GM18508 (cell line): ENCODE measurements at regions not wholly inside any gene's neighbourhood (a gene's known extent, or its start where the extent isn't known, plus 50 kb on each side); places are given as distances from the start of the nearest gene placed in this dataset.

Source experiments
- ATAC-seq: cut with Tn5 transposase; IDR thresholded peaks from one replicate; pipeline ENCODE4 v1.9.1; 2021; ENCODE audit warnings: moderate number of reproducible peaks; ENCODE audit not compliant: insufficient read depth, unreplicated experiment

DNA sequence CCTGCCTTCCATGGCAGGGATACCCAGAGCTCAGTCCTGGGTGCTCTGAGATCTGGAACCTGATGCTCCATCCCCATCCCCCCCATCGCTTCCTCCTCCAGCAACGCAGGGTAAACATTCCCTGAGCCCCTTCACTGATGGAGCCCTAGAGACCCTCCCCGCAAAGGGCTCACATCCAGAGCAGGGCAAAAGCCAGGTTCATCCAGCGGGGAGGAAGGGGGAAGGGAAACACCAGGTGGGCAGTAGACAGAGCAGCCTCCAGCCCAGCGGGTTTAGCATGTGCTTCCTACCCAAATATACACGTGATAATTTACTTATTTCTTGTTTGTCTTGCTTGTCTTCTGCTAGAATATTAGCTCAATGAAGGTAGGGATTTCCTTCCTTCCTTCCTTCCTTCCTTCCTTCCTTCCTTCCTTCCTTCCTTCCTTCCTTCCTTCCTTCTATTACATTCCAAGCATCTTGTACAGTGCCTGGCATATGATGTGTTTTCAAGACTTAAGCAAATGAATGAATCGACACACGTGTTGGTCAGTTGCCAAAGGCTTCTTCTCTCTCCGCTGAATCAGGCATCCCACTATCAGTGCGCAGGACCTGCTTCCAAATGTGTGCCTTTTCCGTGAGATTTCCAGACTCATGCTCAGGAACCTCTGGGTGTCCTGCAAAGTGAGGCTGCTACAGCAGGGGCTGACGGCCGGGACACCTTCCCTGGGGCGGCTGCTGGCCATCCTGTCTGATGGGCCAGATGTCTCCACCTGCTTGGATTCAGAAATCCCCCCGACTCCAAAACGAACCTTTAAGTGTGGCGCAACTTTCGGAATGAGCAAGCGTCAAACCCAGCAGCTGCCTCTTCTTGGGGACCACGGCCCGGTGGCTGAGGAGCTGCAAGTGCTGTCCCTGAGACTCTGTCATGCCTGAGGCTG, 955.1 kb downstream of the BRD1 start:
- ATAC-seq: no peak

DNA sequence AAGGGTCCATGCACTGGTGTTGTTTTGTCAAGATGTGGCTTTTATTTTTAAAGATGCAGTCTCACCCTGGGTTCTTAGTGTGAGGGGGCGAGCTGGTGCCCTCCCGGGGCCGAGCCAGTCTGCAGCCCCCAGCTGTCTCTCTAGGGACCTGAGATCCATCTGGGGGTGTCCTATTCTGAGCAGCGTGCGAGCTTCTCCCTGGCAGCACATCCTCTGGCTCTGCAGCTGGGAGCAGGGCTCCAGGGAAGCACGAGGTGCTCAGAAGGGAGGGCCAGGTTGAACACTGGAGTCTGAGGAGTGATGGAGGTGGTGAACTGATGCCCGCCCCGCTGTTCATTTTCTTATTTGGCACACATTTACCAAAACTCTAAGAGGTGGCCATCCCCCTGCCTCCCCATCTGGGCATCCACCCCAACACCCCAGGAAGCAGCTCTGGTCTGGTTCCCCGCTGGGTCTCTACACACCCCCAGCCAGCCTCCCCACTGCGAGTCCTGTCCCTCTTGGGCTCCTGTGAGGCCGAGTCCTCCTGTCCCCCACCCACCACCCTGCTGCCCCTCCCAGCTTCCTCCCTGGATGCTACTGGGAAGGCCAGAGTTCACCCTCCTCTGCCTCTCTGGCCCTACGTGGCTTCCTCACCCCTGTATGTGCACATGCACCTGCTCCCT, 956.4 kb downstream of the BRD1 start:
- ATAC-seq: no peak

DNA sequence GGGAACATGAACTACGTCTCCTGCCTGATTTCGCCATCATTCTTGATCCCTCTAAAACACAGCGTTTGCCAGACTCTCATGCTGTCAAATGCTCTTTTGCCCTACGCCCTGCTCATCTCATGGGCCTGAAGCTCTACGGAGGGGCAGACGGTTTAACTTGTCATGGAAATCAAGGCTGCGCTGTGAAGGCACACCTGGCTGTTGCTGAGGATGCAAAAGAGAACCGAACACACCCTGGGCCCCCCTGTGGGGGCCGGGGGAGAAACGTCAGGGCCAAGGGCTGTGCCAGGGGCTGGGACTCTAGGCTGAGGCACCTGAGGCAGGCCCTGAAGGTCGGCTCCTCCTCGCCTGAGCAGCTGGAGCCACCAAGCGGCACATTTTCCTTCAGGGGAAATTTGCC, 957.2 kb downstream of the BRD1 start:
- ATAC-seq: no peak

DNA sequence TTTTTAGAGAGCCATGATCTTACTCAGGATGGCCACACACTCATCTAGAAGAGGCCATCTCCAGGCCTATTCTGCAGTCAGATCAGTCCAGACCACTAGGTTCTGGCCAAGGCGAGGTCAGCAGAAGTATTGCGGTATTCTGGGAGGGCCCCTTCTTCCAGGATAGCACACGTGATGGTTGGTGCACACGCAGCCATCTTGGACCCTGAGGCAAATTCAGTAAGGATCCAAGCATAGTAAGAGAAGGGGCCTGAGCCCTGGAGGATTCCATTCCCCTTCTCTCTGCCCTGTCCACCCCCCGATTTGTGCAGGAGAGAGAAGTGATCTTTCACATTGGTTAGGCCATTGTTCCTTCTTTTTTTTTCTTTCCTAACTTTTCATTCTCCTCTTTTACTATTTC, 957.9 kb downstream of the BRD1 start:
- ATAC-seq: no peak

DNA sequence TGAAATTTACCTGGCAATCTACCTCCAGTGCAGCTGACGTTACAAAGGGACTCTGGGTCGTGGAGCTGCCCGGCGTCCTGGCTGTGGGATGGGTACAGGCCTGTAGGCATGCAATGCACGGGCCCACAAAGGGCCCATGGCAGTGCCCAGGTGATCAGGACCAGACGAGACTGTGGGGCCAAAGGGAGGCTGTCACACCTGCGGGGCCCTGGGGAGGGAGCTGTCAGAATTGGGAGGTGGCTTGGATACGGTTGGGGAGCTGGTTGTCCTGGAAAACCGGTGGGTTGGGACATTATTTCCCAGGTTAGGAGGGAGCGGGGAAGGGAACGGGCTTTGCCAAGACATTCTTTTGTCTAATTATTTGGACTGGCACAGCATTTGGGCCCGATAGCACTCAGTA, 958.5 kb downstream of the BRD1 start:
- ATAC-seq: no peak

DNA sequence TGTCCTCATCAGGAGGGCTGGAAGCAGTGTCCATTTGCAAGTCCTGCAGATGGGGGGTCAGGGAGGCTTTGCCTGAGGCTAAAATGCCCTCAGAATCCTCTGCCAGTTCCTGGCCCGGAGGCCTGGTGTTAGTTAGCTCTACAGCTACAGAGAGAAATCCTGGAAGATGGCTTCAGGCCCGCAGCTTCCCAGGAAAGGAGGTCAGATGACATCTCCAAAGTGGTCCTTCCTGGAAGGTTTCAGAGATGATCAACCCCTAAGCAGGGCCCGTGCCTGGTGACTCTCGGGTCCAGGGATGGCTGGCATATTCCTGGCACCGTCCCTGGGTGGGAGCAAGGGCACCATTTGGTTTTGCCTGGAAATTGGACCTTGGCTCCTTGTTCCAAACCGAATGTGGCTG, 959.1 kb downstream of the BRD1 start:
- no peak for ATAC-seq

DNA sequence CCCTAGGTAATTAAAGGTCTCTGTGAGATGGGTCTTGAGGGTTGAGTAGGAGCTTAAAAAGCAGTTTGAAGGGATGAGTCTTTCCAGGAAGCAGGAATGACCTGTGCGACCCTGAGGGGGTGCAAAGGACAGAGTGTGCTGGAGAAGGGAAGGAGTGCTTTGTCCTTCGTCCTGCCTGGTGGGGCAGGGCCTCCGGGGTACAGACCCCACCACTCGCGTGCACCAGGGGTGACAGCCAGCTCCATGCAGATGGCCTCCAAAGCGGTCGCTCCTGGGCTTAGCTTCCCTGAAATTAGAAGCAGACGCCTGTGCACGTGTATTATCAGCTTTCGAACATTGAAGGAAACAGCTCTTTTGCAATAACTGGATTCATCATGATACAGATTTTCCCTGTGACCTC, 959.8 kb downstream of the BRD1 start:
- no peak for ATAC-seq

DNA sequence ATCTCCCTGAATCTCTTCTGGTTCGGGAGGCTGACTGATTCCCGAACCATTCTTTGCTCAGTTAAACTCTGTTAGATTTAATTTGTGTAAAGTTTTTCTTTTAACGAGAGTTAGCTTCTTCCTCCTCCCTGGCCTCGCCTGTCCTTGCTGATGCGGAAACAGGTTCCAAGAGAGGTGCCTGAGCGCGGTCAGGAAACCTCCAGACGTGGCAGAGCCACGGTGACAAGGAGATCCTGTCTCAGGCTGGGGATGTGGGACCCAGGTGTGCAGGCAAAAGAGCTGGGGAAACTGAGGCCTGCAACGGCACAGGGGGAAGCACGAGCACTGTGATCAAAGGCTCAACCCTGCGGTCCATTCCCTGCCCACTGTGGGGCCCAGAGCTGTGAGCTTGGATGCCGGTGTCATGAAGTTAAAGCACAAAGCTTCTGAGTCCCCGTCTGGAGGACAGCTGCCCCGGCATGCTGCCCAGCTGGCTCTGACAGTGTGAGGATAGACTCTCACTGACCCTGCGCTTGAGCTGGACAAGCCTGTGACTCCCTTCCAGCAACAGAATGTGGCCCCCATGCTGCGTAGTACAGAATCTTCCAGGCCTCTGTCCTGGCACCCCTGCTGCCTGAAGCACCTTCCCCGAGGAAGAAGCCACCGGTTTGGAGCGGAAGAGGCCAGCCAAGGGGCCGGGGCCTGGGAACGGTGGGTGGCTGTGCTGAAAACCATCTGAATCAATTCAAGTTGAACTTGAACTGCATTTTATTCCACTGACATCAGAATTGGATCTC, 960.6 kb downstream of the BRD1 start:
- ATAC-seq: no peak

DNA sequence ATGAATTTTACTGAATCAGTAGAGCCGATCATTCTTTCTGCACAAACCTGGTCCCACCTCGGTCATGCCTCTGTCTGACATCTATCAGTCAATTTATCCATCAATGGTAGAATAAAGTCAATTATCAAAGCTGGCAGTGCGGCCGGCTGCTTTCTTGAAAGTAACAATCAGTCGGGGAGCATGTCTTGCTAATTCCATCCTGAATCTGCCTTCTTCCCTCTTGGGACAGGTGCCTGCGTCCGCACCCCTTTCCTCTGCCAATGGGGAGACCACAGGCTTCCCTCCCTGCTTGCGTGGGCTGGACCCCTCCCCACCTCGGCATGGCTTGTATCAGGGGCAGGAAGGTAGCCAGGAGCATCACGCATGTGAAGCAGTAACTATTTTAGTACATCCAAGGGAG, 962.9 kb downstream of the BRD1 start:
- no peak for ATAC-seq

DNA sequence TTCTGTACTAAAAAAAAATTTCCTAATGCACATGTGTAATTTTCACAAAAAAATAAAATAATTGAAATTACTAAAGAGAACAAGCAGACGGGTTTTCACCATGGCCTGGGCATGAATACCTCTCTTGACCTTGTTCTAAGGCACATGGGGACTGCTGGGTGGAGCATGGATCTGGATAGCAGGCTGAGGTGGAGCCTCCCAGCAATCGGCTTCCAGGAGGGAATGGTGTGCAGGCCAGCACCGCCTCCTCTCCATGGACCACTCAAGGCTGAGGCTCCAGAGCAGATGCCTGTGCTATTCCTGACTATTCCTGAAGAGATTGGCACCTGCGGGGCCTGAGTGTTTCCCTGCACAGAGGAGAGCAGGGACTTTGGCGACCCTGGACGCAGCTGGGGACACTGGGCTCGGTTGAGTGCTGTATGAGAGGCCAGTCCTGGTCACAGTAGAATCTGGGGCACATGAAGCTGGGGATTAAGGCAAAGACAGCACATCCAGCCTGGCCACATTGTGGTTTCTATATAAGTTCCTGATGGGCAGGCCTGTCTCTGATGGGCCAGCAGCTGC, 963.6 kb downstream of the BRD1 start:
- ATAC-seq: no peak

DNA sequence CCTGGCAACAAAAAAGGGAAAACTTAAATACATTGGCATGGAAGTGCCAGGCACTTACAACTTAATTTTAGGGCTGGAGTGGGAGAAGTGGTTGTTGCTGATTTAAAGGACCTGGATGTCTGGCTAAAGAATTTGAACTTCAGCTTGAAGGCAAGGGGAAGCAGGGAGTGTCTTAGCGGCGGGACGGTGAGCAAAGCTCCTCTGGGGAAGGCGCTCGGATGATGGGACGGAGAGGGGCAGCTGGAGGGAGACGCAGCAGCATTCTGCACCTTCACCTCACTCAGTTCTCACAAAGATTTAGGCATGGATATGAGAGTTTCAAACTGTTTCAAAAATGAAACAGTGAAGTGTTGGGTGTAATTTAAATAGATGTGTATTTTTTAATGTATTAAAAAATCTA, 967.1 kb downstream of the BRD1 start:
- ATAC-seq: no peak

DNA sequence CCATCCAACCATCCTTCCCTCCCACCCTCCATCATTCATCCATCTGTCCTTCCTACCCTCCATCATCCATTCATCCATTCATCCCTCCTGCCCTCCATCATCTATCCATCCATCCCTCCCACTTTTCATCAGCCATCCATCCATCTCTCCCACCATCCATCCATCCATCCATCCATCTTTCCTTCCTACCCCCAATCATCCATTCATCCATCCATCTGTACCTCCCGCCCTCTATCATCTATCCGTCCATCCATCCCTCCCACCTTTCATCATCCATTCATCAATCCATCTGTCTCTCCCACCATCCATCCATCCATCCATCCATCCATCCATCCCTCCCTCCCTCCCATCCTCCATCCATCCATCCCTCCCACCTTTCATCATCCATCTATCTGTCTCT, 968.8 kb downstream of the BRD1 start:
- no peak for ATAC-seq

DNA sequence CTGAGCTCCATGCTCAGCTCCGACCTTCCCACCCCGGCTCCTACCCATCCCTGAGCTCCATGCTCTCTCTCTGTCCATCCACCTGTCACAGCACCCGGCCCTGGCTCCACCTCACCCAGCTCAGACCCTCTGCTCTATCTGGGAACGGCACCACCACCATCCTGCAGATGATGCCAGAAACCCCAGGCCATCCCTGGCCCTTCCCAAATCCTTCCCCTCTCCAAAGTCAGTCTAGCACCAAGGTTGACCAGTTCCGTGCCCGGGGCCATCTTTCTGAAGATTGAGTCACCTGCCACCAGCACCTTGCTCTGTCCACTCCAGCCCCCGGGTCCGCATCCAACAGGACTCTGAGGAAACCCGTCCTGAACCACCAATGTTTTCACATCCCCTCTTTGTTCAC, 969.6 kb downstream of the BRD1 start:
- no peak for ATAC-seq

DNA sequence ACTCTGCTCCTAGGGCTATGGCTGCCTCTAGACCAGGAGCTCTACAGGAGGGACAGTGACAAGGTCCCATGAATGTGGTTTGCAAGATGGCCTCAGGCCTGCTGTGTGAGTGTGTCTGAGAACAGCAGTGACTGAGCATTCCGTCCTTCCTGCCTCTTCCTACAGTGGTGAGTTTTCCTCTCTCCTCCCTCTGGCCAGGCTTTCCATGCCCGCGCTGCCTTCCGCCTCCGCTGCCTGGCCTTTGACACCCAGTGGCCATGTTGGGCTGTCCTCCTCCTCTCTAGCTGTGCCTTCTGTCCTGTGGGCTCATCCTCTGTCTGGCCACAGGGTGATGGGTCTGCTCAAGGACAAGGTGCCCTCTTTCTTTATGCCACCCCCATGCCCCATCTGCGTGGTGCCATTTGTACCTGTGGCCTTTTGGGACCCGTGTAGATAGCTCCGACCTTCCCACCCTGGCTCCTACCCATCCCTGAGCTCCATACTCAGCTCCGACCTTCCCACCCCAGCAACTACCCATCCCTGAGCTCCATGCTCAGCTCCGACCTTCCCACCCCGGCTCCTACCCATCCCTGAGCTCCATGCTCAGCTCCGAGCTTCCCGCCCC, 970.4 kb downstream of the BRD1 start:
- no peak for ATAC-seq

DNA sequence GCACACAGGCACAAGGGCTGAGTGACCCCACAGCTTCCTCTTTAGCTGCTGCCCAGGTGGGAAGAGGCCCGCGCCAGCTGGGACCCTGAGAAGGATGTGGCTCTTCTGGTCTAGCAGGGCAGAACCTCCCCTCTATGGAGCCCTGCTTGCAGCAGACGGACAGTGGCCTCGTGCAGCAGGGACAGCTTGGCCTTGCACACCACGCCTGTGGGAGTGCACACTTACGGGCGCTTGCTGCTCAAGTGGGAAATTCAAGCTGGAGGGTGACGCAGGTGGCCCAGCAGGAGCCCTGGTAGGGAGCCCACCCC, 971.4 kb downstream of the BRD1 start:
- ATAC-seq: no peak

DNA sequence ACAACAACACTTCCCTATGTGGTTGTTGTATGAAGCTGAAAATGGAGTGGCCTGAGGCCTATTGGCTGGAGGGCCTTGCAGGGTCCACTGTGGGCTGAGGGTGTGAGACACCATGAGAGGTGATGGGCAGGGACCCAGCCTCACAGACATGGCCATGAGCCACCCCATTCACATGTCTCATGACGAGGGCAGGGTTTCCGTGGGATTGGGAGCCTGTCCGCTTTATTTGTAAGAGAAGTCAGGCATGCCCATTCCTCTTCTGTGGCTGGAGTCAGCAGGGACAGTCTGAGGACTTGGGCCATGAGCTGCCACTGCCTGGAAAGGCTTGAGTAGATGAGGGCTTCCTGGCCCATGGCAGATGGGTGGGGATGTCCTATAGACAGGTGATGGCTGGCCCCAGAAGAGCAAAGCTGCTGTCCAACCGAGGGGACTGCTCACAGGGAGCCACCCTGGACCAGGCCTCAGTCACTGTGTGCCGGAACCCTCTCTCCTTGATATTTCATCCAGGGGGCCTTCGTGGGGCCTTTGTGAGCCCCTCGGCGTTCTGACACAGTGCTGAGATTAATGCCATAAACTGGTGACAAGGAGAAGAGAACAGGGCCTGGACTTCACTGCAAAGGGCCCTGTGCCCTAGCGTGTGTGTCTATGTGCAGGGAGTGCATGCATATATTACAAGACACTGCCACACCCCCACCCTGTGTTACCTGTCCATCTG, 971.9 kb downstream of the BRD1 start:
- ATAC-seq: no peak

DNA sequence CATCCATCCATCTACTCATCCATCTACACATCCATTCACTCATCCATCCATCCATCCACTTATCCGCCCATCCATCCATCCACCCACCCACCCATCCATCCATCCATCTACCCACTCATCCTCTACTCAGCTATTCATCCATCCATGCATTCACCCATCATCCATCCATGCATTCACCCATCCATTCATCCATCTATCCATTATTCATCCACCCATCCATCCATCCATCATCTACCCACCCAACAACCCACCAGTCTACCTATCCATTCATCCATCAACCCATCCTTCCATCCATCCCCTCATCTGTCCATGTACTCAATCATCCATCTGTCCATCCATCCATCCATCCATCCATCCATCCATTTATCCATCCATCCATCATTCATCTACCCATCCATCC, 972.7 kb downstream of the BRD1 start:
- no peak for ATAC-seq

DNA sequence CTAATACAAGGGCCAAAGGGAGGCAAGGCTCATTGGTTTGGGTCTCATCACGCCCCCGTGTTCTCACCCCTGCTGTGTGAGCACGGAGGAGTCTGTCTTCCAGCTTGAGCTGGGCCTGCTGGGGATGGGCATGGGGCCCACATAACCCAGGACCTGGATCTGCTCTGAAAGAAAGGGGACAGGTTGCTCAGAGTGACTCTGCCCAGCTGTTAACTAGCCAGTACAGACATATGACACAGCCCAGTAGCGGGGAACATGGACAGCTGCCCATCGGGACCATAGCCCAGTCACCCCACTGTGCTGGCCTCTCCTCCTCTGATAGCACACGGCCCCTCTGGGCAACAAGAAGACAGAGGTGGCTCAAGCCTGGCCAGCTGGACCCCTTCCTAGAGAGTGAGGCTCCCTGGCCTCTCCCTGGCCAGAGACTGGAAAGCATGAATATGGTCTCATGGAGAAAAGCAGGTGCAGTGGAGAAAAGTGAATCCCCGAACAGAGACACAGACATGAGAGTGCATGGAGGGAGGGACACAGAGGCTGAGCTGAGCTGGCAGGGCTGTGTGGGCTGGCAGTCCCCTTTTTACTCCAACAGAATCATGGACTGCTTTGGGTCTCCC, 973.9 kb downstream of the BRD1 start:
- ATAC-seq: no peak

DNA sequence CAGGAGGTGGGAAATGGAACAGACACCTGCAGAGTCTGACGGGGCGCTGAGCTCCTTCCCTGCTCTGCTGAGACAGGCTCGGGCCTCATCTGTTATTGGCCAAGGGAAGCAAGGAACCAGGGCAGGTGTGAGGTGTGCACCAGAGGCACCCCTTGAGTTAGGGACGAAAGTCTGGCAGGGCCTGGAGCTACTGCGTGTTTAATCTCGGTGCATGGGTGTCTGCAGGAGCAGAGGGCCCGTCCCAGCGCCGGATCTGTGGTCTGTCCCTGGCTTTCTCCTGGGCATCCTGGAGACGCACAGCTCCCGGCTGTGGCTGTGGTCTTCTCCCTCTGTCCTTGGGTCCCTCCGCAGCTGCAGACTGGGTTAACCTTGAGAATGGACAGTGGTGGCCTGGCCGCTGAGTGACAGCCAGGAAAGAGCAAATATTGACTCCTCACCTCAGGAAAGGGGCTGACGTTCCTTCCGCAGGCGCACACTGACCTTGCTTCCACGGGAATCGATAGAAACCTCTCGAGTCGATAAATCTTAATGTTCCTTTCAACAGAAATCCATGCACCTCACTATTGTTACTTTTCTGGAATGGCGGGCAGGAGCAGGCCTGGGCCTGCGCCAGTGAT, 975.6 kb downstream of the BRD1 start:
- ATAC-seq: no peak
